ENCODE measurements at regions not wholly inside any gene's neighbourhood (a gene's known extent, or its start where the extent isn't known, plus 50 kb on each side); places are given as distances from the start of the nearest gene placed in this dataset.

DNA sequence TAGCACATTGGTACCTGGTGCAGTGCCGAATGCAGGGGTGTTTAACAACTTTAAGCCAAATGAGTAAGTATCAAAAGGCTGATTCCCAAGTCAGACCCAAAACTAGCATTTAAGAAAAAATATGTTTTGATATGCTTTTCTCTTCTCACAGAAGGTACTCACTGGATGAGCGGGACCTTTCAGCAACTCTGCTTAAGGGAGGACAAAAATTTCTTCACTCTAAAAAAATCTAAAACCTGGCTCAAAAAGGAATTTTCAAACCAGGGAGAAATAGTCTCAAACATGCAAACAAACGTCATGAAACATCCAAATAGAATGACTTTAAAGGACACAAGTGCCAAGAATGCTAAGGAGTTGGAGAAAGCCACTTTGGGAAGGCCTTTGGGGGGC is 962.1 kb downstream of the KCNMA1 start:
- Histone ChIP-seq H3K27ac (ENCODE audit: low read length) (no peak overlapping the region), H3K27me3 (ENCODE audit: low read length) (peaks cover 55% of the 10 kb centered on the region), H2AFZ (ENCODE audit: low read length) (no peak overlapping the region), H3K4me3 (ENCODE audit: low read length) (no peak overlapping the region), H3K36me3 (ENCODE audit: low read depth, low read length) (no peaks in the 10 kb centered on the region), H3K9me3 (ENCODE audit: low read length) (no peaks in the 10 kb centered on the region), H3K4me1 (ENCODE audit: insufficient read depth, low read length) (no peaks in the 10 kb centered on the region), H3K9ac (ENCODE audit: low read length) (no peak overlapping the region), H3K4me2 (ENCODE audit: low read length) (no peak overlapping the region), H4K20me1 (ENCODE audit: low read length) (no peaks in the 10 kb centered on the region), H3F3A (ENCODE audit: low read length, unreplicated experiment) (no peaks in the 10 kb centered on the region), H3K79me2 (ENCODE audit: low read length) (no peaks in the 10 kb centered on the region), H3K9me2 (replicated peaks; ENCODE audit: low read length) (no peaks in the 10 kb centered on the region)
- no peak for DNase-seq
- POLR2A ChIA-PET (ENCODE audit: unreplicated experiment), result no interaction called here
- ATAC-seq, result no peak
- CTCF ChIA-PET, result no interaction called here
- intact Hi-C loops (cut with micrococcal nuclease), result no loop called here
- no peak for TF ChIP-seq EZH2phosphoT487 (IDR thresholded peaks at IDR 0.05; ENCODE audit: borderline replicate concordance, low read length)
- no peak for TF ChIP-seq EZH2 (IDR thresholded peaks at IDR 0.05; ENCODE audit: low read length, unreplicated experiment)
- TF ChIP-seq, protein P1, sequence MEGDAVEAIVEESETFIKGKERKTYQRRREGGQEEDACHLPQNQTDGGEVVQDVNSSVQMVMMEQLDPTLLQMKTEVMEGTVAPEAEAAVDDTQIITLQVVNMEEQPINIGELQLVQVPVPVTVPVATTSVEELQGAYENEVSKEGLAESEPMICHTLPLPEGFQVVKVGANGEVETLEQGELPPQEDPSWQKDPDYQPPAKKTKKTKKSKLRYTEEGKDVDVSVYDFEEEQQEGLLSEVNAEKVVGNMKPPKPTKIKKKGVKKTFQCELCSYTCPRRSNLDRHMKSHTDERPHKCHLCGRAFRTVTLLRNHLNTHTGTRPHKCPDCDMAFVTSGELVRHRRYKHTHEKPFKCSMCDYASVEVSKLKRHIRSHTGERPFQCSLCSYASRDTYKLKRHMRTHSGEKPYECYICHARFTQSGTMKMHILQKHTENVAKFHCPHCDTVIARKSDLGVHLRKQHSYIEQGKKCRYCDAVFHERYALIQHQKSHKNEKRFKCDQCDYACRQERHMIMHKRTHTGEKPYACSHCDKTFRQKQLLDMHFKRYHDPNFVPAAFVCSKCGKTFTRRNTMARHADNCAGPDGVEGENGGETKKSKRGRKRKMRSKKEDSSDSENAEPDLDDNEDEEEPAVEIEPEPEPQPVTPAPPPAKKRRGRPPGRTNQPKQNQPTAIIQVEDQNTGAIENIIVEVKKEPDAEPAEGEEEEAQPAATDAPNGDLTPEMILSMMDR (conservative IDR thresholded peaks at IDR 0.05; ENCODE audit: low read depth, low read length), result no peak
- no TSS peak for BruUV-seq (replicated peaks)

DNA sequence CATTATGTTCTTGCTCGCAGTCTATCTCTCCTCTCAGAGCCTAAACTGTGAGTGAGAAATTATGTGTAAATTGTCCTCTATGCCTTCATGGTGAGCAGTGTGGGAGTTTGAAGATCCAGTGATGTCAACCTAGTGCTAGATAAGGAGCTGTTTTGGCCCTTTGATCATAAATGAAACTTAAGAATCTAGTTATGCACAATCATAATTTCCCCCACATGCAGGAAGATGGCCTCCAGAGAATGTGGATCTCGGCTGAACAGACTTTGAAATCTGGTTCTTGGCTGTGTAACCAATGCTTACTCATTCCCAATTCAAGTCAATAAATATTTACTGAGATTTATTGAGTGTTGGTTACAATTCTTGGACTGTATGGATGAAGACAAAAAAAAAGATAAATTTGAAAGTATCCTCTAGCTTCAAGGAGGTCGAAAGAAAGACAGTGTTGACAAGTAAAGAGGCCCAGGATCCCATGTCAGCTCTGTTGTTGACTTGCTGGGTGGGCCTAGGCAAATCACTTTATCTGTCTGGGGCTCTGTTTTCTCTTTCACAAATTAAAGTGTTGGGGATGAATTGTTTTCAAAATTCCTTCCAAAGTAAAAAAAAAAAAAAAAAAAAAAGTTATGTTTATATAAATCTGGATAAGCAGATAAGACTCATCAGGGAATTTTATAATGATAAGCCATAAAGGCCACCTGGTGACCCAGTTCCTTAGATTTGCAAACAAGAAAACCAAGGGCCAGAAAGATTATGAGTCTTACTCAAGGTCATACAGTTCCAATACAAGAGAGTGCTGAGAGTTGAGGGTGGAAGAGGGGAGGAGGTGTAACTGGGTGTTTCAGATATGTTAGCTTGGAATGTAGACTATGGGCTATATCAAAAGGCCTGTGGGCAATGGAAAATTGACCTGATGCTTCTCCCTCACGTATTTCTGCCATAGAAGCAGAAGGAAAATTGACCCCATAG is 969.9 kb downstream of the KCNMA1 start:
- H3K27me3 ChIP-seq (ENCODE audit: low read length), result peaks cover 14% of the 10 kb centered on the region; the same call in 1 of the 2 replicates
- POLR2A ChIA-PET (ENCODE audit: unreplicated experiment), result no interaction called here

More for the DNA sequence above, 969.9 kb downstream of the KCNMA1 start:
- no peaks in the 10 kb centered on the region for H3K9me2 ChIP-seq (replicated peaks; ENCODE audit: low read length)
- TF ChIP-seq, protein P1 (conservative IDR thresholded peaks at IDR 0.05; ENCODE audit: low read depth, low read length), result no peak
- TF ChIP-seq EZH2phosphoT487 (IDR thresholded peaks at IDR 0.05; ENCODE audit: borderline replicate concordance, low read length), result no peak
- TF ChIP-seq EZH2 (IDR thresholded peaks at IDR 0.05; ENCODE audit: low read length, unreplicated experiment), result no peak
- intact Hi-C loops (cut with micrococcal nuclease), result loop anchor here (10.0 kb wide), 1 partner anchor 127 kb away; no protein-coding TSS in a partner anchor
- ATAC-seq, result no peak
- H3F3A ChIP-seq (ENCODE audit: low read length, unreplicated experiment), result no peaks in the 10 kb centered on the region
- H3K4me1 ChIP-seq (ENCODE audit: insufficient read depth, low read length), result no peaks in the 10 kb centered on the region
- CTCF ChIA-PET, result no interaction called here
- no peaks in the 10 kb centered on the region for H3K36me3 ChIP-seq (ENCODE audit: low read depth, low read length)
- H2AFZ ChIP-seq (ENCODE audit: low read length), result no peak overlapping the region
- H3K4me2 ChIP-seq (ENCODE audit: low read length), result no peak overlapping the region
- H3K9ac ChIP-seq (ENCODE audit: low read length), result no peak overlapping the region
- BruUV-seq (replicated peaks), result no TSS peak
- no peaks in the 10 kb centered on the region for H3K79me2 ChIP-seq (ENCODE audit: low read length)
- H3K4me3 ChIP-seq (ENCODE audit: low read length), result no peak overlapping the region
- no peaks in the 10 kb centered on the region for H4K20me1 ChIP-seq (ENCODE audit: low read length)
- no peaks in the 10 kb centered on the region for H3K9me3 ChIP-seq (ENCODE audit: low read length)
- DNase-seq, result no peak
- no peak overlapping the region for H3K27ac ChIP-seq (ENCODE audit: low read length)
